IMR-90 (cell line): ENCODE measurements at regions not wholly inside any gene's neighbourhood (a gene's known extent, or its start where the extent isn't known, plus 50 kb on each side); places are given as distances from the start of the nearest gene placed in this dataset.

Source experiments
- ATAC-seq: fragments of 200-7000 bp; cut with Tn5 transposase; 2 replicates; pipeline ENCODE4 v1.9.1; 2020; ENCODE audit warnings: low read depth, mild to moderate bottlenecking, moderate library complexity
- BruUV-seq: library from RNA; stranded (reverse); fragments of 400-500 nt; replicated peaks from 2 replicates; lab custom pipeline; 2021; lab: Mats Ljungman, UMichigan
- CTCF ChIA-PET: fragments of 300-600 bp; formaldehyde crosslinking; extraction: SDS; loops from one replicate; lab custom pipeline; 2021; ENCODE audit warnings: antibody characterized with exemption; lab: Yijun Ruan, JAX
- POLR2A ChIA-PET: fragments of 300-600 bp; sonication (Branson Sonifier 250); formaldehyde crosslinking; loops from one replicate; lab custom pipeline; 2022; ENCODE audit warnings: antibody characterized with exemption; ENCODE audit not compliant: unreplicated experiment; lab: Charles Lee
- DNase-seq: peaks from one replicate; pipeline ENCODE4 v3.0.0; 2013
- H2AFZ ChIP-seq: replicated peaks from 2 replicates; pipeline ENCODE3; 2013; ENCODE audit warnings: low read length, mild to moderate bottlenecking; ENCODE audit not compliant: poor library complexity
- H2AK5ac ChIP-seq: 2 replicates; pipeline ENCODE4 v1.6.1; 2013; ENCODE audit warnings: low read depth, low read length, inconsistent platforms
- H2AK9ac ChIP-seq: replicated peaks from 2 replicates; pipeline ENCODE3; 2013; ENCODE audit warnings: mild to moderate bottlenecking, low read depth, low read length, moderate library complexity; ENCODE audit not compliant: poor library complexity
- H2BK120ac ChIP-seq: 2 replicates; pipeline ENCODE4 v1.6.1; 2013; ENCODE audit warnings: low read depth, low read length, inconsistent platforms
- H2BK15ac ChIP-seq: 3 replicates; pipeline ENCODE4 v1.6.1; 2013; ENCODE audit warnings: low read depth, low read length, inconsistent platforms
- H2BK20ac ChIP-seq: 2 replicates; pipeline ENCODE4 v1.6.1; 2013; ENCODE audit warnings: low read depth, mild to moderate bottlenecking, inconsistent platforms, low read length, moderate library complexity
- H2BK5ac ChIP-seq: 2 replicates; pipeline ENCODE4 v1.6.1; 2013; ENCODE audit warnings: mild to moderate bottlenecking, low read depth, low read length, inconsistent platforms; ENCODE audit not compliant: poor library complexity, severe bottlenecking
- H3K14ac ChIP-seq: replicated peaks from 2 replicates; pipeline ENCODE4 v1.6.1; 2013; ENCODE audit warnings: low read depth, low read length, inconsistent platforms
- H3K18ac ChIP-seq: 2 replicates; pipeline ENCODE4 v1.6.1; 2013; ENCODE audit warnings: low read depth, low read length, control low read depth
- H3K23ac ChIP-seq: 2 replicates; pipeline ENCODE4 v1.6.1; 2013; ENCODE audit warnings: low read depth, low read length, inconsistent platforms
- H3K27ac ChIP-seq: 2 replicates; pipeline ENCODE4 v1.5.1; 2013; ENCODE audit warnings: mild to moderate bottlenecking, control low read depth, low read length; ENCODE audit not compliant: insufficient read depth
- H3K27me3 ChIP-seq: 2 replicates; pipeline ENCODE4 v1.6.1; 2013; ENCODE audit warnings: low read length; ENCODE audit not compliant: control insufficient read depth, insufficient read depth
- H3K36me3 ChIP-seq: 2 replicates; pipeline ENCODE4 v1.6.1; 2013; ENCODE audit warnings: low read length, mixed read lengths; ENCODE audit not compliant: control insufficient read depth, insufficient read depth
- H3K4ac ChIP-seq: 2 replicates; pipeline ENCODE4 v1.6.1; 2013; ENCODE audit warnings: low read depth, low read length, inconsistent platforms
- H3K4me1 ChIP-seq: 2 replicates; pipeline ENCODE4 v1.6.1; 2013; ENCODE audit warnings: low read length, mixed read lengths; ENCODE audit not compliant: control insufficient read depth, insufficient read depth
- H3K4me2 ChIP-seq: 2 replicates; pipeline ENCODE4 v1.6.1; 2013; ENCODE audit warnings: low read depth, mild to moderate bottlenecking, control low read depth, low read length, moderate library complexity
- H3K4me3 ChIP-seq: 2 replicates; pipeline ENCODE4 v1.5.1; 2013; ENCODE audit warnings: low read depth, mild to moderate bottlenecking, control low read depth, low read length, moderate library complexity; ENCODE audit not compliant: insufficient read depth
- H3K56ac ChIP-seq: 2 replicates; pipeline ENCODE4 v1.6.1; 2013; ENCODE audit warnings: low read length, inconsistent platforms; ENCODE audit not compliant: insufficient read depth; ENCODE audit errors: extremely low read depth
- H3K79me1 ChIP-seq, 2 experiments: 2 replicates each; pipeline ENCODE4 v1.6.1; 2013; ENCODE audit warnings: low read length in 2 of 2, inconsistent platforms in 1 of 2, low read depth in 1 of 2
- H3K9ac ChIP-seq: 2 replicates; pipeline ENCODE4 v1.6.1; 2013; ENCODE audit warnings: low read depth, low read length, control low read depth
- H3K9me1 ChIP-seq: 2 replicates; pipeline ENCODE4 v1.6.1; 2013; ENCODE audit warnings: low read length, inconsistent platforms; ENCODE audit not compliant: insufficient read depth
- H3K9me3 ChIP-seq: 2 replicates; pipeline ENCODE4 v1.6.1; 2013; ENCODE audit warnings: low read length; ENCODE audit not compliant: control insufficient read depth, insufficient read depth
- H4K20me1 ChIP-seq: 2 replicates; pipeline ENCODE4 v1.6.1; 2013; ENCODE audit warnings: low read length, inconsistent platforms; ENCODE audit not compliant: insufficient read depth
- H4K5ac ChIP-seq: 2 replicates; pipeline ENCODE4 v1.6.1; 2013; ENCODE audit warnings: mild to moderate bottlenecking, low read depth, low read length, control low read depth
- H4K8ac ChIP-seq, 2 experiments: 2 replicates each; pipeline ENCODE4 v1.6.1; 2013; ENCODE audit warnings: low read depth in 2 of 2, low read length in 2 of 2, control low read depth in 1 of 2, inconsistent platforms in 1 of 2
- H4K91ac ChIP-seq: 2 replicates; pipeline ENCODE4 v1.6.1; 2013; ENCODE audit warnings: low read depth, low read length, inconsistent platforms; ENCODE audit not compliant: insufficient read depth
- CEBPB ChIP-seq: IDR thresholded peaks from 2 replicates; pipeline ENCODE4 v1.6.1; 2012; ENCODE audit warnings: low read depth, low read length, improper control_type of control experiment
- CHD1 ChIP-seq: IDR thresholded peaks from 2 replicates; pipeline ENCODE4 v1.6.1; 2012; ENCODE audit warnings: low read depth, low read length, improper control_type of control experiment
- MAZ ChIP-seq: IDR thresholded peaks from 2 replicates; pipeline ENCODE4 v1.6.1; 2012; ENCODE audit warnings: low read depth, mild to moderate bottlenecking, low read length, improper control_type of control experiment, moderate library complexity, borderline replicate concordance
- MXI1 ChIP-seq: IDR thresholded peaks from 2 replicates; pipeline ENCODE4 v1.6.1; 2012; ENCODE audit warnings: low read depth, mild to moderate bottlenecking, low read length, moderate library complexity, borderline replicate concordance
- WGBS, 2 experiments: methylation state at CpG; one replicate each; pipeline versions ENCODE4 v1.1.5 to v1.1.7; 2013; ENCODE audit warnings: missing lambda C conversion rate in 2 of 2; ENCODE audit not compliant: insufficient read length in 1 of 2; ENCODE audit errors: extremely low coverage in 2 of 2; 5-methylcytosine and 5-hydroxymethylcytosine counted together
- dilution Hi-C: fragments of 300-500 bp; cut with HindIII; formaldehyde crosslinking; loops from one replicate; pipeline ENCODE4 v1.14.3; 2018; ENCODE audit warnings: low sequenced_read_pairs; ENCODE audit not compliant: unreplicated experiment
- in situ Hi-C: fragments of 300-500 bp; cut with MboI; formaldehyde crosslinking; loops from 3 replicates; pipeline ENCODE4 v1.14.3; 2019; ENCODE audit warnings: low sequenced_read_pairs, inconsistent platforms, mixed read lengths
- intact Hi-C: fragments of 100-400 bp; cut with micrococcal nuclease; formaldehyde crosslinking; loops from 2 replicates; pipeline ENCODE4 v1.10.0; 2022

GRCh38 chr9:79334001-79334400 lies 237.8 kb upstream of the TLE4 start:
- Histone ChIP-seq H3K56ac (no peak overlapping the region), H3K27ac (no peak overlapping the region), H4K8ac (no peak overlapping the region), H3K4me1 (no peaks in the 10 kb centered on the region), H2BK15ac (no peak overlapping the region), H4K20me1 (no peaks in the 10 kb centered on the region), H3K18ac (no peak overlapping the region), H2AFZ (no peak overlapping the region), H3K23ac (no peak overlapping the region), H2AK9ac (no peak overlapping the region), H3K9ac (no peak overlapping the region), H3K14ac (no peak overlapping the region), H4K91ac (no peak overlapping the region), H3K36me3 (no peaks in the 10 kb centered on the region), H2BK20ac (no peak overlapping the region), H2BK5ac (no peak overlapping the region), H3K27me3 (no peaks in the 10 kb centered on the region), H3K79me1 (no peaks in the 10 kb centered on the region), H2BK120ac (no peak overlapping the region), H4K5ac (no peak overlapping the region), H3K4me3 (no peak overlapping the region), H3K4ac (no peak overlapping the region), H3K9me1 (no peaks in the 10 kb centered on the region), H2AK5ac (no peak overlapping the region), H3K9me3 (peaks cover 11% of the 10 kb centered on the region), H3K4me2 (no peak overlapping the region)
- no TSS peak for BruUV-seq
- POLR2A ChIA-PET: no interaction called here
- ATAC-seq (no peak), DNase-seq (no peak)
- intact Hi-C loops: no loop called here
- TF ChIP-seq CHD1: no peak
- TF ChIP-seq MXI1: no peak
- TF ChIP-seq MAZ: no peak
- TF ChIP-seq CEBPB: no peak
- WGBS, 2 experiments: 80% methylated on average over 1 of the region's 6 CpGs; no CpG with 5 or more reads in 1 of the 2 experiments
- dilution Hi-C loops: no loop called here
- CTCF ChIA-PET: interaction anchor here (0.8 kb wide), 1 partner anchor 47 kb away, joined by 3 read pairs; no protein-coding TSS in a partner anchor
- in situ Hi-C loops: no loop called here
